ENCODE measurements at regions not wholly inside any gene's neighbourhood (a gene's known extent, or its start where the extent isn't known, plus 50 kb on each side); places are given as distances from the start of the nearest gene placed in this dataset.

GRCh38 chr10:3340127-3340730, 167.6 kb upstream of the PITRM1 start:
- no peak overlapping the region for H3K27ac ChIP-seq (ENCODE audit: low read length)
- no peak overlapping the region for H3K4me3 ChIP-seq (ENCODE audit: low read depth in 1 of 2, low read length in 2 of 2)
- no peaks in the 10 kb centered on the region for H3K4me1 ChIP-seq (ENCODE audit: control insufficient read depth in 1 of 2, insufficient read depth in 2 of 2, low read length in 2 of 2)
- no peaks in the 10 kb centered on the region for H3K36me3 ChIP-seq (ENCODE audit: control insufficient read depth in 1 of 2, insufficient read depth in 2 of 2, low read length in 2 of 2)
- no peaks in the 10 kb centered on the region for H3K9me3 ChIP-seq (ENCODE audit: control insufficient read depth in 1 of 2, low read length in 2 of 2)
- no peaks in the 10 kb centered on the region for H3K27me3 ChIP-seq (ENCODE audit: low read depth, low read length)

- no peaks in the 10 kb centered on the region for H3K27me3 ChIP-seq (ENCODE audit: low read depth, low read length)
- H3K4me3 ChIP-seq (ENCODE audit: low read depth in 1 of 2, low read length in 2 of 2) = no peak overlapping the region
- H3K36me3 ChIP-seq (ENCODE audit: control insufficient read depth in 1 of 2, insufficient read depth in 2 of 2, low read length in 2 of 2) = no peaks in the 10 kb centered on the region
- H3K27ac ChIP-seq (ENCODE audit: low read length) = no peak overlapping the region
- no peaks in the 10 kb centered on the region for H3K4me1 ChIP-seq (ENCODE audit: control insufficient read depth in 1 of 2, insufficient read depth in 2 of 2, low read length in 2 of 2)
- H3K9me3 ChIP-seq (ENCODE audit: control insufficient read depth in 1 of 2, low read length in 2 of 2) = no peaks in the 10 kb centered on the region
These were observed 167.0 kb upstream of the PITRM1 start for GRCh38 chr10:3339531-3339950.

GRCh38 chr10:3339121-3339520, 166.5 kb upstream of the PITRM1 start:
- Histone ChIP-seq H3K9me3 (ENCODE audit: control insufficient read depth in 1 of 2, low read length in 2 of 2) (no peaks in the 10 kb centered on the region), H3K27me3 (ENCODE audit: low read depth, low read length) (no peaks in the 10 kb centered on the region), H3K27ac (ENCODE audit: low read length) (no peak overlapping the region), H3K4me1 (ENCODE audit: control insufficient read depth in 1 of 2, insufficient read depth in 2 of 2, low read length in 2 of 2) (no peaks in the 10 kb centered on the region), H3K4me3 (ENCODE audit: low read depth in 1 of 2, low read length in 2 of 2) (no peak overlapping the region), H3K36me3 (ENCODE audit: control insufficient read depth in 1 of 2, insufficient read depth in 2 of 2, low read length in 2 of 2) (no peaks in the 10 kb centered on the region)

GRCh38 chr10:3337741-3338140, 165.2 kb upstream of the PITRM1 start:
- Histone ChIP-seq H3K27ac (ENCODE audit: low read length) (no peak overlapping the region), H3K4me1 (ENCODE audit: control insufficient read depth in 1 of 2, insufficient read depth in 2 of 2, low read length in 2 of 2) (no peaks in the 10 kb centered on the region), H3K4me3 (ENCODE audit: low read depth in 1 of 2, low read length in 2 of 2) (no peak overlapping the region), H3K36me3 (ENCODE audit: control insufficient read depth in 1 of 2, insufficient read depth in 2 of 2, low read length in 2 of 2) (no peaks in the 10 kb centered on the region), H3K27me3 (ENCODE audit: low read depth, low read length) (no peaks in the 10 kb centered on the region), H3K9me3 (ENCODE audit: control insufficient read depth in 1 of 2, low read length in 2 of 2) (no peaks in the 10 kb centered on the region)

- Histone ChIP-seq H3K4me1 (ENCODE audit: control insufficient read depth in 1 of 2, insufficient read depth in 2 of 2, low read length in 2 of 2) (no peaks in the 10 kb centered on the region), H3K36me3 (ENCODE audit: control insufficient read depth in 1 of 2, insufficient read depth in 2 of 2, low read length in 2 of 2) (no peaks in the 10 kb centered on the region), H3K27me3 (ENCODE audit: low read depth, low read length) (no peaks in the 10 kb centered on the region), H3K9me3 (ENCODE audit: control insufficient read depth in 1 of 2, low read length in 2 of 2) (no peaks in the 10 kb centered on the region), H3K4me3 (ENCODE audit: low read depth in 1 of 2, low read length in 2 of 2) (no peak overlapping the region), H3K27ac (ENCODE audit: low read length) (no peak overlapping the region)
These were observed 164.2 kb upstream of the PITRM1 start for GRCh38 chr10:3336673-3337293.

- no peaks in the 10 kb centered on the region for H3K27me3 ChIP-seq (ENCODE audit: low read depth, low read length)
- no peaks in the 10 kb centered on the region for H3K9me3 ChIP-seq (ENCODE audit: control insufficient read depth in 1 of 2, low read length in 2 of 2)
- no peak overlapping the region for H3K27ac ChIP-seq (ENCODE audit: low read length)
- no peak overlapping the region for H3K4me3 ChIP-seq (ENCODE audit: low read depth in 1 of 2, low read length in 2 of 2)
- H3K36me3 ChIP-seq (ENCODE audit: control insufficient read depth in 1 of 2, insufficient read depth in 2 of 2, low read length in 2 of 2) = no peaks in the 10 kb centered on the region
- no peaks in the 10 kb centered on the region for H3K4me1 ChIP-seq (ENCODE audit: control insufficient read depth in 1 of 2, insufficient read depth in 2 of 2, low read length in 2 of 2)
These were observed 160.8 kb upstream of the PITRM1 start for GRCh38 chr10:3333426-3333825.

- no peaks in the 10 kb centered on the region for H3K27me3 ChIP-seq (ENCODE audit: low read depth, low read length)
- H3K9me3 ChIP-seq (ENCODE audit: control insufficient read depth in 1 of 2, low read length in 2 of 2) = no peaks in the 10 kb centered on the region
- no peaks in the 10 kb centered on the region for H3K4me1 ChIP-seq (ENCODE audit: control insufficient read depth in 1 of 2, insufficient read depth in 2 of 2, low read length in 2 of 2)
- H3K4me3 ChIP-seq (ENCODE audit: low read depth in 1 of 2, low read length in 2 of 2) = no peak overlapping the region
- H3K36me3 ChIP-seq (ENCODE audit: control insufficient read depth in 1 of 2, insufficient read depth in 2 of 2, low read length in 2 of 2) = no peaks in the 10 kb centered on the region
- no peak overlapping the region for H3K27ac ChIP-seq (ENCODE audit: low read length)
These were observed 159.2 kb upstream of the PITRM1 start for GRCh38 chr10:3331690-3332230.

- no peak overlapping the region for H3K27ac ChIP-seq (ENCODE audit: low read length)
- H3K36me3 ChIP-seq (ENCODE audit: control insufficient read depth in 1 of 2, insufficient read depth in 2 of 2, low read length in 2 of 2) = no peaks in the 10 kb centered on the region
These were observed 158.6 kb upstream of the PITRM1 start for GRCh38 chr10:3331187-3331586.

GRCh38 chr10:3330663-3331062, 158.1 kb upstream of the PITRM1 start:
- Histone ChIP-seq H3K4me1 (ENCODE audit: control insufficient read depth in 1 of 2, insufficient read depth in 2 of 2, low read length in 2 of 2) (no peaks in the 10 kb centered on the region), H3K9me3 (ENCODE audit: control insufficient read depth in 1 of 2, low read length in 2 of 2) (no peaks in the 10 kb centered on the region), H3K36me3 (ENCODE audit: control insufficient read depth in 1 of 2, insufficient read depth in 2 of 2, low read length in 2 of 2) (no peaks in the 10 kb centered on the region), H3K4me3 (ENCODE audit: low read depth in 1 of 2, low read length in 2 of 2) (no peak overlapping the region), H3K27ac (ENCODE audit: low read length) (no peak overlapping the region), H3K27me3 (ENCODE audit: low read depth, low read length) (no peaks in the 10 kb centered on the region)

More at GRCh38 chr10:3331187-3331586, 158.6 kb upstream of the PITRM1 start:
- no peak overlapping the region for H3K4me3 ChIP-seq (ENCODE audit: low read depth in 1 of 2, low read length in 2 of 2)
- H3K27me3 ChIP-seq (ENCODE audit: low read depth, low read length) = no peaks in the 10 kb centered on the region
- H3K9me3 ChIP-seq (ENCODE audit: control insufficient read depth in 1 of 2, low read length in 2 of 2) = no peaks in the 10 kb centered on the region
- no peaks in the 10 kb centered on the region for H3K4me1 ChIP-seq (ENCODE audit: control insufficient read depth in 1 of 2, insufficient read depth in 2 of 2, low read length in 2 of 2)

GRCh38 chr10:3325954-3326750, 153.6 kb upstream of the PITRM1 start:
- Histone ChIP-seq H3K27ac (ENCODE audit: low read length) (no peak overlapping the region), H3K4me1 (ENCODE audit: control insufficient read depth in 1 of 2, insufficient read depth in 2 of 2, low read length in 2 of 2) (no peaks in the 10 kb centered on the region), H3K36me3 (ENCODE audit: control insufficient read depth in 1 of 2, insufficient read depth in 2 of 2, low read length in 2 of 2) (no peaks in the 10 kb centered on the region), H3K4me3 (ENCODE audit: low read depth in 1 of 2, low read length in 2 of 2) (no peak overlapping the region), H3K9me3 (ENCODE audit: control insufficient read depth in 1 of 2, low read length in 2 of 2) (no peaks in the 10 kb centered on the region), H3K27me3 (ENCODE audit: low read depth, low read length) (no peaks in the 10 kb centered on the region)

- no peaks in the 10 kb centered on the region for H3K9me3 ChIP-seq (ENCODE audit: control insufficient read depth in 1 of 2, low read length in 2 of 2)
- no peak overlapping the region for H3K4me3 ChIP-seq (ENCODE audit: low read depth in 1 of 2, low read length in 2 of 2)
- no peaks in the 10 kb centered on the region for H3K27me3 ChIP-seq (ENCODE audit: low read depth, low read length)
- no peak overlapping the region for H3K27ac ChIP-seq (ENCODE audit: low read length)
- H3K4me1 ChIP-seq (ENCODE audit: control insufficient read depth in 1 of 2, insufficient read depth in 2 of 2, low read length in 2 of 2) = no peaks in the 10 kb centered on the region
- H3K36me3 ChIP-seq (ENCODE audit: control insufficient read depth in 1 of 2, insufficient read depth in 2 of 2, low read length in 2 of 2) = no peaks in the 10 kb centered on the region
These were observed 152.0 kb upstream of the PITRM1 start for GRCh38 chr10:3324612-3325038.
